ENCODE measurements at regions not wholly inside any gene's neighbourhood (a gene's known extent, or its start where the extent isn't known, plus 50 kb on each side); places are given as distances from the start of the nearest gene placed in this dataset.
A peak's percentile ranks its signal among the peaks of the same experiment; 100 is the strongest.

GRCh38 chr4:123193802-123194367 is 202.7 kb upstream of the SPRY1 start:
- Histone ChIP-seq H3K4me1 (no peaks in the 10 kb centered on the region), H3K4me3 (no peak overlapping the region), H3K27me3 (no peaks in the 10 kb centered on the region), H3K27ac (no peak overlapping the region), H3K9me3 (no peaks in the 10 kb centered on the region), H3K36me3 (no peaks in the 10 kb centered on the region)
- ATAC-seq (no peak), DNase-seq (no peak)
- intact Hi-C loops (cut with DNase I) = no loop called here
- no peak for TF ChIP-seq CTCF (IDR thresholded peaks at IDR 0.05)

- no peak for ATAC-seq
- intact Hi-C loops (cut with DNase I) = no loop called here
These were observed 197.9 kb upstream of the SPRY1 start for GRCh38 chr4:123198706-123199105.

GRCh38 chr4:123200051-123200940 is 196.3 kb upstream of the SPRY1 start:
- no peak for TF ChIP-seq CTCF (IDR thresholded peaks at IDR 0.05)
- Histone ChIP-seq H3K36me3 (no peaks in the 10 kb centered on the region), H3K27me3 (no peaks in the 10 kb centered on the region), H3K4me3 (no peak overlapping the region), H3K4me1 (no peaks in the 10 kb centered on the region), H3K27ac (no peak overlapping the region), H3K9me3 (no peaks in the 10 kb centered on the region)
- peak; percentile 45 for ATAC-seq
- no peak for DNase-seq
- intact Hi-C loops (cut with DNase I) = no loop called here

More at GRCh38 chr4:123198706-123199105, 197.9 kb upstream of the SPRY1 start:
- Histone ChIP-seq H3K4me1 (no peaks in the 10 kb centered on the region), H3K27ac (no peak overlapping the region), H3K4me3 (no peak overlapping the region), H3K36me3 (no peaks in the 10 kb centered on the region), H3K9me3 (no peaks in the 10 kb centered on the region), H3K27me3 (no peaks in the 10 kb centered on the region)
- DNase-seq = no peak
- TF ChIP-seq CTCF (IDR thresholded peaks at IDR 0.05) = no peak

GRCh38 chr4:123204737-123205136 is 191.9 kb upstream of the SPRY1 start:
- ATAC-seq (no peak), DNase-seq (no peak)
- H3K36me3 ChIP-seq = no peaks in the 10 kb centered on the region
- no peaks in the 10 kb centered on the region for H3K9me3 ChIP-seq
- no peak overlapping the region for H3K4me3 ChIP-seq
- no peaks in the 10 kb centered on the region for H3K4me1 ChIP-seq
- intact Hi-C loops (cut with DNase I) = no loop called here
- no peak for TF ChIP-seq CTCF (IDR thresholded peaks at IDR 0.05)
- H3K27ac ChIP-seq = no peak overlapping the region
- H3K27me3 ChIP-seq = no peaks in the 10 kb centered on the region

- Histone ChIP-seq H3K4me1 (no peaks in the 10 kb centered on the region), H3K27me3 (no peaks in the 10 kb centered on the region), H3K9me3 (no peaks in the 10 kb centered on the region), H3K36me3 (no peaks in the 10 kb centered on the region), H3K4me3 (no peak overlapping the region), H3K27ac (no peak overlapping the region)
- DNase-seq = no peak
- intact Hi-C loops (cut with DNase I) = no loop called here
- TF ChIP-seq CTCF (IDR thresholded peaks at IDR 0.05) = no peak
- ATAC-seq = no peak
These were observed 190.6 kb upstream of the SPRY1 start for GRCh38 chr4:123206016-123206415.
